DOHH2 (cell line): ENCODE measurements at regions not wholly inside any gene's neighbourhood (a gene's known extent, or its start where the extent isn't known, plus 50 kb on each side); places are given as distances from the start of the nearest gene placed in this dataset.

ENCODE experiments used
- H3F3A ChIP-seq: fragments of 200-600 bp; sonication (generic), shearing (Covaris generic); 2 replicates; pipeline ENCODE4 v1.6.0; 2016; ENCODE audit warnings: antibody characterized with exemption, mild to moderate bottlenecking; ENCODE audit not compliant: control insufficient read depth, insufficient read depth
- H3K27ac ChIP-seq: fragments of 200-600 bp; sonication (generic); 2 replicates; pipeline ENCODE4 v1.5.1; 2014; ENCODE audit warnings: low read depth, mild to moderate bottlenecking, low read length, moderate library complexity
- H3K27me3 ChIP-seq: fragments of 200-600 bp; sonication (generic); 2 replicates; pipeline ENCODE4 v1.6.1; 2014; ENCODE audit warnings: mild to moderate bottlenecking, low read length, mixed read lengths; ENCODE audit not compliant: control insufficient read depth
- H3K36me3 ChIP-seq: fragments of 200-600 bp; sonication (generic); 2 replicates; pipeline ENCODE4 v1.6.1; 2014; ENCODE audit warnings: mild to moderate bottlenecking, low read length, moderate library complexity, mixed read lengths; ENCODE audit not compliant: control insufficient read depth
- H3K4me1 ChIP-seq: fragments of 200-600 bp; sonication (generic); 2 replicates; pipeline ENCODE4 v1.6.1; 2014; ENCODE audit warnings: mild to moderate bottlenecking, low read length, mixed read lengths; ENCODE audit not compliant: control insufficient read depth
- H3K4me2 ChIP-seq: fragments of 200-600 bp; sonication (generic); 2 replicates; pipeline ENCODE4 v1.6.0; 2014; ENCODE audit warnings: mild to moderate bottlenecking, low read length, moderate library complexity
- H3K4me3 ChIP-seq: fragments of 200-600 bp; sonication (generic); 2 replicates; pipeline ENCODE4 v1.5.1; 2014; ENCODE audit warnings: mild to moderate bottlenecking, low read length, mixed read lengths
- H3K79me2 ChIP-seq: fragments of 200-600 bp; sonication (generic); 2 replicates; pipeline ENCODE4 v1.6.1; 2014; ENCODE audit warnings: mild to moderate bottlenecking, low read length, mixed read lengths; ENCODE audit not compliant: control insufficient read depth
- H3K9me2 ChIP-seq: fragments of 200-600 bp; sonication (generic); replicated peaks from 2 replicates; pipeline ENCODE4 v1.6.1; 2014; ENCODE audit warnings: mild to moderate bottlenecking, low read length, mixed read lengths; ENCODE audit not compliant: control insufficient read depth
- H3K9me3 ChIP-seq: fragments of 200-600 bp; sonication (generic); 2 replicates; pipeline ENCODE4 v1.6.1; 2014; ENCODE audit warnings: antibody characterized with exemption, low read length, mixed read lengths; ENCODE audit not compliant: control insufficient read depth, insufficient read depth
- H4K20me1 ChIP-seq: fragments of 200-600 bp; sonication (generic); 2 replicates; pipeline ENCODE4 v1.6.0; 2014; ENCODE audit warnings: low read depth, mild to moderate bottlenecking, antibody characterized with exemption, low read length, moderate library complexity; ENCODE audit not compliant: control insufficient read depth, insufficient read depth
- CTCF ChIP-seq: fragments of 200-600 bp; sonication (generic); IDR thresholded peaks from one replicate; pipeline ENCODE4 v1.5.1; 2014; ENCODE audit warnings: antibody characterized with exemption, mild to moderate bottlenecking, low read depth, low read length; ENCODE audit not compliant: poor library complexity, severe bottlenecking
- EZH2phosphoT487 ChIP-seq: fragments of 200-600 bp; sonication (generic); IDR thresholded peaks from 2 replicates; pipeline ENCODE4 v1.6.1; 2017; ENCODE audit warnings: borderline replicate concordance, mild to moderate bottlenecking, antibody characterized with exemption, low read length, moderate library complexity, mixed read lengths

- no peak for TF ChIP-seq EZH2phosphoT487
- no peak for TF ChIP-seq CTCF
- H4K20me1 ChIP-seq = no peaks in the 10 kb centered on the region
- H3K4me2 ChIP-seq = no peak overlapping the region
- H3K27me3 ChIP-seq = no peaks in the 10 kb centered on the region
- H3K4me1 ChIP-seq = no peaks in the 10 kb centered on the region
- no peaks in the 10 kb centered on the region for H3K79me2 ChIP-seq
- no peaks in the 10 kb centered on the region for H3K9me3 ChIP-seq
- no peak overlapping the region for H3K27ac ChIP-seq
- H3K36me3 ChIP-seq = no peaks in the 10 kb centered on the region
- H3K4me3 ChIP-seq = no peak overlapping the region
- H3F3A ChIP-seq = no peaks in the 10 kb centered on the region
- no peaks in the 10 kb centered on the region for H3K9me2 ChIP-seq
Observed at GRCh38 chr5:167995844-167996425, 295.5 kb upstream of the WWC1 start.

- H4K20me1 ChIP-seq = no peaks in the 10 kb centered on the region
- no peaks in the 10 kb centered on the region for H3K9me3 ChIP-seq
- H3F3A ChIP-seq = no peaks in the 10 kb centered on the region
- H3K27me3 ChIP-seq = no peaks in the 10 kb centered on the region
- no peak overlapping the region for H3K27ac ChIP-seq
- no peaks in the 10 kb centered on the region for H3K36me3 ChIP-seq
- no peaks in the 10 kb centered on the region for H3K79me2 ChIP-seq
- H3K4me1 ChIP-seq = no peaks in the 10 kb centered on the region
- H3K4me3 ChIP-seq = no peak overlapping the region
- no peak overlapping the region for H3K4me2 ChIP-seq
- no peaks in the 10 kb centered on the region for H3K9me2 ChIP-seq
- TF ChIP-seq EZH2phosphoT487 = no peak
- TF ChIP-seq CTCF = no peak
Observed at GRCh38 chr5:167998148-167998767, 293.2 kb upstream of the WWC1 start.

- H3K9me2 ChIP-seq = no peaks in the 10 kb centered on the region
- no peak overlapping the region for H3K27ac ChIP-seq
- no peak overlapping the region for H3K4me3 ChIP-seq
- H3K4me1 ChIP-seq = no peaks in the 10 kb centered on the region
- H4K20me1 ChIP-seq = no peaks in the 10 kb centered on the region
- H3F3A ChIP-seq = no peaks in the 10 kb centered on the region
- H3K9me3 ChIP-seq = no peaks in the 10 kb centered on the region
- no peaks in the 10 kb centered on the region for H3K36me3 ChIP-seq
- no peaks in the 10 kb centered on the region for H3K27me3 ChIP-seq
- no peak overlapping the region for H3K4me2 ChIP-seq
- no peak for TF ChIP-seq EZH2phosphoT487
- TF ChIP-seq CTCF = no peak
- H3K79me2 ChIP-seq = no peaks in the 10 kb centered on the region
Observed at GRCh38 chr5:167999182-167999581, 292.3 kb upstream of the WWC1 start.
